HG02759 (cell line): ENCODE measurements at regions not wholly inside any gene's neighbourhood (a gene's known extent, or its start where the extent isn't known, plus 50 kb on each side); places are given as distances from the start of the nearest gene placed in this dataset.
"Not testable (repeated sequence)": the region's sequence is repeated elsewhere in the genome, so short reads cannot be mapped to it uniquely, and the experiment has no call there.

Experiments
- ATAC-seq: cut with Tn5 transposase; IDR thresholded peaks from one replicate; pipeline ENCODE4 v1.9.1; 2021; ENCODE audit warnings: mild to moderate bottlenecking, moderate library complexity; ENCODE audit not compliant: unreplicated experiment

DNA sequence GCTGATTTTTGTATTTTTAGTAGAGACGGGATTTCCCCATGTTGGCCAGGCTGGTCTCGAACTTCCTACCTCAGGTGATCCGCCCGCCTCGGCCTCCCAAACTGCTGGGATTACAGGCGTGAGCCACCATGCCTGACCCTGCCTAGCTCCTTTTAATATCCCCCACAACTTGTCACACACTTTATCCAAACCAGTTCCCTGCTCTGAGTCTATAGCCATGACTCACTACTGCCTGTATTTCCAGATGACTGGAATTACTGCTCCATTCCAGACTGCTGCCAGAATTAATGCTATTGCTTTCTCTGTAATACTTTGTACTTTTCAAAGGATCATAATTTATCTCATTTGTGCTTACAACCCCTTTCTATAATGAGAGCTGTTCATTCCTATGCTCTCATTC lies 153.1 kb downstream of the POTEM start:
- not testable (repeated sequence) for ATAC-seq

DNA sequence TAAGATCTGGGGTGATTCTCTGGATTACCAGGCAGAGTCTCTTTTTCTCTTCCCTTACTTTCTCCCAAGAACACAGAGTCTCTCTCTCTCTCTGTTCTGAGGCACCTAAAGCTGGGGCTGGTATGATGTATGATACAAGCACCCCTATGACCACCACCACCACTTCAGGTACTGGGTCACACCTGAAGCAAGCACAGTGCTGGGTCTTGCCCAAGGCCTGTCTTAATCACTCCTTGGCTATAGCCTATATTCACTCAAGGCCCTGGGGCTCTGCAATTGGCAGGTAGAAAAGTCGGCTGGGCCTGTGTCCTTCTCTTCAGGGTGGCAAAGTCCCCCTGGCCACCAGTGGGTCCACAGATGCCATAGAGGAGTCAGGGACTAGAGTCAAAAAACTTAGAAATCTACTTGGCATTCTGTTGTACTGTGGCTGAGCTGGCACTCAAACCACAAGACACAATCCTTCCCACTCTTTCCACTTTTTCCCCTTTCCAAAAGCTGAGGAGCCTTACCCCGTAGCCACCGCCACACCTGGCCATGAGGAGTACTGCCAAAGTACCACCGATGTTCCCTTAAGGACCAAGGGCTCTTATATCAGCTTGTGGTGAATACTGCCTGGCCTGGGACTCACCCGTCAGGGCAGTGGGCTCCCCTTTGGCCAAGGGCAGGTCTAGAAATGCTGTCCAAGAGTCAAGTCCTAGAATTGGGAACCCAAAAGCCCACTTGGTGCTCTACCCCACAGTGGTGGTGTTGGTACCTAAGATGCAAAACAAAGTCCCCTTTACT lies 159.2 kb downstream of the POTEM start:
- ATAC-seq: not testable (repeated sequence)

- not testable (repeated sequence) for ATAC-seq
Observed at GRCh38 chr14:19127664-19128435, 160.6 kb downstream of the POTEM start.

- ATAC-seq: not testable (repeated sequence)
Observed at GRCh38 chr14:19131553-19131952, 164.3 kb downstream of the POTEM start.

GRCh38 chr14:19132013-19132835 lies 165.0 kb downstream of the POTEM start:
- not testable (repeated sequence) for ATAC-seq

GRCh38 chr14:19132836-19133120 lies 165.5 kb downstream of the POTEM start:
- not testable (repeated sequence) for ATAC-seq

DNA sequence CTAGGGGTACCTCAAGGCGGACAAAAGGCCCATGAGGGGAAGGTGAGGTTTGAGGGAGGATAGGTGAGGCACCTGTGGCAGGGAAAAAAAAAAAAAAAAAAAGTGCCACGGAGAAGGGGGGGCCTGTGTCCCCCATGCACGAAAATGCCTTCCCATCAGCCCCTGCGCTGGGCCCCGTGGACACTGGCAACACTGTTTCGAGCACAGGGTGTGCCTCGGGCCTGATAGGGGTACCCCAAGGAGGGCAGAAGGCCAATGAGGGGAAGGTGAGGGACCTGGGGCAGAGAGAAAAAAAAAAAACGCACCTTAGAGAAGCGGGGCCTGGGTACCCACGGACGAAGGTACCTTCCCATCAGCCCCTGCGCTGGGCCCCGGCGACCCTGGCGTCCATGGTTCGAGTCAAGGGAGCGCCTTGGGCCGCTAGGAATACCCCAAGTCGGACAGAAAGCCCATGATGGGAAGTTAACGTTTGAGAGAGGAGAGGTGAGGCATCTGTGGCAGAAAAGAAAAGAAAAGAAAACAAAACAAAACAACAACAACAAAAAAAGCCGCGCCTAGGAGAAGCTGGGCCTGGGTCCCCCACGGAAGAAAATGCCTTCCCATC lies 190.0 kb downstream of the POTEM start:
- not testable (repeated sequence) for ATAC-seq

DNA sequence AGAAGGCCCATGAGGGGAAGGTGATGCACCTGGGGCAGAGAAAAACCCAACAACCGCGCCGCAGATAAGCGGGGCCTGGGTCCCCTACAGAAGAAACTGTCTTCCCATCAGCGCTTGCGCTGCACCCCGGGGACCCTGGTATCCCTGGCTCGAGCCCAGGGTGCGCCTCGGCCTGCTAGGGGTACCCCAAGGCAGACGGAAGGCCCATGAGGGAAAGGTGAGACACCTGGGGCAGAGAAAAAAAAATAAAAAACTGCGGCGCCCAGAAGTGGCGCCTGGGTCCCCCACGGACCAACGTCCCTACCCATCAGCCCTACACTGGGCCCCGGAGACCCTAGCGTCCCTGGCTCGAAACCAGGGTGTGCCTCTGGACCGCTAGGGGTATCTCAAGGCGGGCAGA lies 190.8 kb downstream of the POTEM start:
- not testable (repeated sequence) for ATAC-seq

- not testable (repeated sequence) for ATAC-seq
Observed at GRCh38 chr14:19158588-19158987, 191.4 kb downstream of the POTEM start.

GRCh38 chr14:19159003-19159625 lies 191.9 kb downstream of the POTEM start:
- not testable (repeated sequence) for ATAC-seq

DNA sequence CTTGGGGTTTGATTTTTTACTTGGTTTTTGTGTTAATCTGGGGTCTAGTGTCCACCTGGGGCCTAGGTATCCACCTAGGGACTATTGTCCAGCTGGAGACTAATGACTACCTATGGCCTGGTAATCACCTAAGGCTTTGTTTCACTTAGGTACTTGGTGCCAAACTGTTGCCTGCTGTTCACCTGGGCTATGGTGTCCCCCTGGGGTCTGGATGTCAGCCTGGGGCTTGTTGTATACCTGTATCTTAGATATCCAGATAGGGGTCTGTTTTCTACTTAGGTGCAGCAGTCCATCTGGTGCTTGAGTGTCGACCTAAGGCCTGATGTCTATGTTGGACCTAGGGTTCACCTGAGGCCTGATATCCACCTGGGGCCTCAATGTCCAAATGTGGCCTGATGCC lies 193.1 kb downstream of the POTEM start:
- not testable (repeated sequence) for ATAC-seq

- not testable (repeated sequence) for ATAC-seq
Observed at GRCh38 chr14:19161251-19162033, 194.2 kb downstream of the POTEM start.

DNA sequence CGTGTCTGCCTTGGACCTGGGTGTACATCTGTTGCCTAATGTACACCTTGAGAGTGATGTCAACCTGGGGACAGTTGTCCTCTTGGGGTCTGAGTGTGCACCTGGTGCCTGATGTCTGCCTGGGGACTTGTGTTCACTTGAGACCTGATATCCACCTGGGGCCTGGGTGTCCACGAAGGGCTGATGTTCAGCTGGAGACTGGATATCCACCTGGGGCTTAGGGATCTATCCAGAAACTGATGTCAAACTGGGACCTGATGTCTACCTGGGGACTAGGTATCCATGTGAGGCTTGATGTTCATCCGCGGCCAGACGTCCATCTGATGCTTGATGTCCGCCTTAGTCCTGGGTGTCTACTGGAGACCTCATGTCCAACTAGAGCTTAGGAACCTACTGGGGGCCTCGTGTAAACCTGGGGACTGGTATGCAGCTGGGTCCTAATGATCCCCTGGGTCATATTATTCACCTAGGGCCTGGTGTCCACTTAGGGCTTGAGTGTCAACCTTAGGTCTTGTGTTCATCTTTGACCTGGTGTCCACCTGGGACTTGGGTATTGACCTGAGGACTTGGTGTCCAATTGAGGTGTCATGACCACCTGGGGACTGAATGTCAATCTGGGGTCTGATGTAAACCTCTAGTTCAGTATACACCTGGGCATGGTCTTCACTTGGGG lies 194.9 kb downstream of the POTEM start:
- ATAC-seq: not testable (repeated sequence)

- not testable (repeated sequence) for ATAC-seq
Observed at GRCh38 chr14:19162920-19163319, 195.7 kb downstream of the POTEM start.

DNA sequence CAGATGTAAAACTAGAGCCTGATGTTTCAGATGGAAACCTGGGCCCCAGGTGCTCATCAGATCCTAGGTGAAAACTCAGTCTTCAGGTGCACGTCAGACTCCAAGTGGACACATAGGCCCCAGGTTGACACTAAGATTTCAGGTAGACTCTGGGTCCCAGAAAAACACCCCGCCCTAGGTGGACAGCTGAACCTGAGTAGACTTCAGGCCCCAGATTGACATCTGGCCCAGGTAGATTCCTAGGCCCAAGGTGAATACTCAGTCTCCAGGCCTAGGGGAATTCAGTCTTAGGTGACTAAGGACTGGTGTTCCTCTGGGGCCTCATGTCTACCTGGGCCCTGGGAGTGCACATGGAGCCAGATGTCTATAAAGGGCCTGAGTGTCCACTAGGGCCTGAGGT lies 196.7 kb downstream of the POTEM start:
- not testable (repeated sequence) for ATAC-seq

DNA sequence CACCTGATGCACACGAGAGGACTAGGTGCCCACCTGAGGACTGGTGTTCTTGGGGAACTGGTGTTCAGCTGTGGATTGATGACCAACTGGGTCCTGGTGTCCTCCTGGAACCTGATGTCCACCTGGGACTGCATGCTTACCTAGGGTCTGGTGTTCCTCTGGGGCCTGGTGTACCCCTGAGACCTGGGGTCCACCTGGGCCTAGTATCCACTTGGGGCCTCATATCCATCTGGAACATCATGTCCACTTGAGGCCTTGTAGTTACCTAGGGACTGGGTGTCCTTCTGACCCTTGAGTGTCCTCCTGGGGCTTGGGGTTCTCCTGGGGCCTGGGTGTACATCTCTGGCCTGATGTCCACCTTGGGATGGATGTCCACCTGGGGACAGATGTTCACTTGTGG lies 197.2 kb downstream of the POTEM start:
- ATAC-seq: not testable (repeated sequence)

GRCh38 chr14:19166056-19166455 lies 198.8 kb downstream of the POTEM start:
- ATAC-seq: not testable (repeated sequence)

GRCh38 chr14:19167454-19168190 lies 200.4 kb downstream of the POTEM start:
- not testable (repeated sequence) for ATAC-seq
